Bone marrow (tissue), 2 donors: ENCODE measurements at regions not wholly inside any gene's neighbourhood (a gene's known extent, or its start where the extent isn't known, plus 50 kb on each side); places are given as distances from the start of the nearest gene placed in this dataset.

ENCODE experiments used
- DNase-seq, 2 donors: peaks; one replicate each; lab custom pipeline; 2025; lab: John Stamatoyannopoulos, UW

DNA sequence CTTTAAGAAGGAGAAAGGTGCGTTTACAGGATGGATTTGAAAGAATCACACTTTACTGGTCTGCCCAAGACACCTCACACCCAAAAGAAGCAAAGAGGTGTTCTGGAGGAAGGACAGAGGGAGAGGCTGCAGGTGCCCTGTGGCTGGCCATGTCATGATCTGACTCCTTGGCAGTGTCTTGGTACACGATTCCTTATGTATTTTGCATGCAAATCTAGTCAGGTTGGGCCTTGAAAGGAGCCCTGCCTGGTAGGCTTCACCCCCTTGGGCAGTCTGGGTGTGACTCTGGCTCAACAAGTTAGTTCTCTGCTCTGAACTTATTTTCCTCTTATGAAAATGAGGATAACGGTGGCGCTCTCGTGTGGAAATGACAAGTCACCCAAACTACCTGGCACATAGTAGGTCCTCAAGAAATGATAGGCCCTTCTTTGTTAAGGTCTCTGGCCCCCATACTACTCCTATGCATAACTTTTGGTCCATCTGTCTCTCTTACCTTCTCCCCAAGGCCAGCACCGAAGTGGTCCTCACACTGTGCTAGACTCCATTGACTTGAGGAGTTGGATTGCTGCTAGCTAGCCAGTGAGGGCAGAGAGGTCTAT lies 212.5 kb downstream of the SEMA6A start:
- no peak for DNase-seq

- DNase-seq: no peak
These were observed 213.3 kb downstream of the SEMA6A start for GRCh38 chr5:116361171-116361967.

GRCh38 chr5:116360008-116360853 lies 214.4 kb downstream of the SEMA6A start:
- no peak for DNase-seq

GRCh38 chr5:116359592-116359991 lies 215.0 kb downstream of the SEMA6A start:
- peak in 1 of 2 donors; percentile 45 for DNase-seq

DNA sequence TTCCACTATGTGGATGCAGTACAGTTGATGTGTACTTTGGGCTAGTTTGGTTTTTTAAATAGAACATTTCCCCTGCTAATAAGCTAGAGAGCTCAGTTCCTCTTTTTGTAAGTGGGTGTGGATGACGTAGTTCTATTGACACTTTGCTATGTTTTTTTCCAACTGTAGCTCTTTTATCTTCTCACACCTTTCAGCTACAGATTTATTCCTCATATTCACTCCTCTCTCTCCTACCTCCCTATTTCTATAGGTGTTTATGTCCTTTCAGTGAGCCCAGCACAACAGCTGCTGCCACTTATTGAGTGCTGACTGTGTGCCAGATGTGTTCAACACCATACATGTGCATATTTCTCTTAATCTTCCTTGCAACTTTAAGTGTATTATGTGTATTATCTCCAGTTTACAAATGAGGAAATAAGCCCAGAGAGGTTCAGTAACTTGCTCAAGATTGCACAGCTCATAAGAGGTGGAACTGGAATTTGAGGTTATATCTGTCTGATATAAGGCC lies 215.7 kb downstream of the SEMA6A start:
- peak in 1 of 2 donors; percentile 72 for DNase-seq

DNA sequence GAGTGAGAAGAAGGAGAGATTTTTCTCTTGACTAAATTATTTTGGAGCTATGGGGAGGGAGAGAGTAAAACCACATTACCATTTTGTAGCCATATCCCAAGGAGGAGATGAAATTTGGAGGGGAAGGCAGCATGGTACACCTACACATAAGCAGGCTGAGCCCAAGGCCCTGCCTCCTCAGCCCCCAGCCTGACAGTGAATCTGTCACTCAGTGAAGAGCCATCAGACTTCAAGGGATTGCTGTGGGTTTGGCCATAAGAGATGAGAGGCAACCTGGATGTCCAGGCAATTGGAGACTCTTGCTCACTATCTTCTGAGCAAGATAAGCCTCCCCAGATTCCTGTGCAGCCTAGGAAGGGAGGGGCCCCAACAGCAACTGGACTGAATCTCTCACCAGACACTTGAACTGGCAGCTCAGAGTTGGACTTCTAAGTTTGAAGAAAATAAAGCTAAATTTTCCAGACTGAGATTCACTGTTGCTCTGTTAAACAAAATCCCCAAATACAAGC lies 216.6 kb downstream of the SEMA6A start:
- DNase-seq: no peak

GRCh38 chr5:116355819-116356601 lies 218.6 kb downstream of the SEMA6A start:
- no peak for DNase-seq

GRCh38 chr5:116354699-116355098 lies 219.9 kb downstream of the SEMA6A start:
- DNase-seq: no peak

DNA sequence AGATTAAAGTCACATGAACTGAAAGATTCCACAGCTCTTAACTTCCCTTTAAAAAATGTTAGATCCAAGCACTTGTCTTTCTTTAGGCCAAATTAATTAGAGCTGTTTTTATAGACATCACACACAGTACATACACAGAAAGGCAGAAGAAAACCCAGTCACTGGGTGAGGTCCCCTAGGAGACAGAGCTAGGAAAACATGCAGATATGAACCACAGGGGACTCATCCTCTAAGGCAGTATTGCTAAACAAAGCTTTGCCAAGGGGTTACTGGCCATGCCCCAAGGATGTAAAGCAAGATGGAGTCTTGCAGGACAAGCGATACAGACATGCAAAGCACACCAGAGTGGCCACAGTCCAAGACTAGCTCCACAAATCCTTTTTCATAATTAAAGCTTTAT lies 227.0 kb downstream of the SEMA6A start:
- DNase-seq: no peak

- no peak for DNase-seq
These were observed 230.7 kb downstream of the SEMA6A start for GRCh38 chr5:116343961-116344360.
